ENCODE measurements at regions not wholly inside any gene's neighbourhood (a gene's known extent, or its start where the extent isn't known, plus 50 kb on each side); places are given as distances from the start of the nearest gene placed in this dataset.
"Not testable (repeated sequence)": the region's sequence is repeated elsewhere in the genome, so short reads cannot be mapped to it uniquely, and the experiment has no call there.

DNA sequence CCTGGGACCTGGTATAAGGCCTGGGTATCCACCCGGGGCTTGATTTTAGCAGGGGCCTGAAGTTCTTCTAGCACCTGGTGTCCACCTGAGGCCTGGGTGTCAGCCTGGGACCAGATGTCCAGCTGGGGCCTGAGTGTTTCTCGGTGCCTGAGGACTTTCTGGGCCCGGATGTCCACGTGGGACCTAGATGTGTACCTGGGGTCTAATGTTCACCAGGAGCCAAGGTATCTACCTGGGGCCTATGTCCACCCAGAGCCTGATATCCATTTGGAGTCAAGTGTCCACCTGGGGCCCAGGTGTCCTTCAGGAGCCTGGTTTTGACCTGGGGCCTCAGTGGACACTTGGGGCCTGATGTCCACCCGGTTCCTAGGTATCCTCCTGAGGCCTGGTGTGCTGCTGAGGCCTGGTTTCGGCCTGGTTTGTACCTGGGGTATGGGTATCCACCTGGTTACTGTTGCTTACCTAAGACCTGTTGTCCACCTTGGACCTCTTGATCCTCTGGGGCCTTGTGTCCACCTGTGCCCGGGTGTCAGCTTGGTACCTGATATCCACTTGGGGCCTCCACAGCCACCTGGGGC, 75.2 kb upstream of the THOC3 start:
- not testable (repeated sequence) for TF ChIP-seq ISL1 (CRISPR knock-in tag; IDR thresholded peaks at IDR 0.05); ARNTL (CRISPR knock-in tag; IDR thresholded peaks at IDR 0.05; ENCODE audit: borderline replicate concordance, low read depth); SNAI2 (CRISPR knock-in tag; IDR thresholded peaks at IDR 0.05); RARB (CRISPR knock-in tag; IDR thresholded peaks at IDR 0.05); ZC3H10 (CRISPR knock-in tag; IDR thresholded peaks at IDR 0.05); OSR1 (CRISPR knock-in tag; IDR thresholded peaks at IDR 0.05); ESRRG (CRISPR knock-in tag; IDR thresholded peaks at IDR 0.05); ZFP30 (CRISPR knock-in tag; IDR thresholded peaks at IDR 0.05)
- TF ChIP-seq, protein P1, sequence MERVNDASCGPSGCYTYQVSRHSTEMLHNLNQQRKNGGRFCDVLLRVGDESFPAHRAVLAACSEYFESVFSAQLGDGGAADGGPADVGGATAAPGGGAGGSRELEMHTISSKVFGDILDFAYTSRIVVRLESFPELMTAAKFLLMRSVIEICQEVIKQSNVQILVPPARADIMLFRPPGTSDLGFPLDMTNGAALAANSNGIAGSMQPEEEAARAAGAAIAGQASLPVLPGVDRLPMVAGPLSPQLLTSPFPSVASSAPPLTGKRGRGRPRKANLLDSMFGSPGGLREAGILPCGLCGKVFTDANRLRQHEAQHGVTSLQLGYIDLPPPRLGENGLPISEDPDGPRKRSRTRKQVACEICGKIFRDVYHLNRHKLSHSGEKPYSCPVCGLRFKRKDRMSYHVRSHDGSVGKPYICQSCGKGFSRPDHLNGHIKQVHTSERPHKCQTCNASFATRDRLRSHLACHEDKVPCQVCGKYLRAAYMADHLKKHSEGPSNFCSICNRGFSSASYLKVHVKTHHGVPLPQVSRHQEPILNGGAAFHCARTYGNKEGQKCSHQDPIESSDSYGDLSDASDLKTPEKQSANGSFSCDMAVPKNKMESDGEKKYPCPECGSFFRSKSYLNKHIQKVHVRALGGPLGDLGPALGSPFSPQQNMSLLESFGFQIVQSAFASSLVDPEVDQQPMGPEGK (CRISPR knock-in tag; IDR thresholded peaks at IDR 0.05; ENCODE audit: borderline replicate concordance) = not testable (repeated sequence)
- TF ChIP-seq, protein P2, sequence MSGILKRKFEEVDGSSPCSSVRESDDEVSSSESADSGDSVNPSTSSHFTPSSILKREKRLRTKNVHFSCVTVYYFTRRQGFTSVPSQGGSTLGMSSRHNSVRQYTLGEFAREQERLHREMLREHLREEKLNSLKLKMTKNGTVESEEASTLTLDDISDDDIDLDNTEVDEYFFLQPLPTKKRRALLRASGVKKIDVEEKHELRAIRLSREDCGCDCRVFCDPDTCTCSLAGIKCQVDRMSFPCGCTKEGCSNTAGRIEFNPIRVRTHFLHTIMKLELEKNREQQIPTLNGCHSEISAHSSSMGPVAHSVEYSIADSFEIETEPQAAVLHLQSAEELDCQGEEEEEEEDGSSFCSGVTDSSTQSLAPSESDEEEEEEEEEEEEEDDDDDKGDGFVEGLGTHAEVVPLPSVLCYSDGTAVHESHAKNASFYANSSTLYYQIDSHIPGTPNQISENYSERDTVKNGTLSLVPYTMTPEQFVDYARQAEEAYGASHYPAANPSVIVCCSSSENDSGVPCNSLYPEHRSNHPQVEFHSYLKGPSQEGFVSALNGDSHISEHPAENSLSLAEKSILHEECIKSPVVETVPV (CRISPR knock-in tag; IDR thresholded peaks at IDR 0.05) = not testable (repeated sequence)
- TF ChIP-seq, protein P3, sequence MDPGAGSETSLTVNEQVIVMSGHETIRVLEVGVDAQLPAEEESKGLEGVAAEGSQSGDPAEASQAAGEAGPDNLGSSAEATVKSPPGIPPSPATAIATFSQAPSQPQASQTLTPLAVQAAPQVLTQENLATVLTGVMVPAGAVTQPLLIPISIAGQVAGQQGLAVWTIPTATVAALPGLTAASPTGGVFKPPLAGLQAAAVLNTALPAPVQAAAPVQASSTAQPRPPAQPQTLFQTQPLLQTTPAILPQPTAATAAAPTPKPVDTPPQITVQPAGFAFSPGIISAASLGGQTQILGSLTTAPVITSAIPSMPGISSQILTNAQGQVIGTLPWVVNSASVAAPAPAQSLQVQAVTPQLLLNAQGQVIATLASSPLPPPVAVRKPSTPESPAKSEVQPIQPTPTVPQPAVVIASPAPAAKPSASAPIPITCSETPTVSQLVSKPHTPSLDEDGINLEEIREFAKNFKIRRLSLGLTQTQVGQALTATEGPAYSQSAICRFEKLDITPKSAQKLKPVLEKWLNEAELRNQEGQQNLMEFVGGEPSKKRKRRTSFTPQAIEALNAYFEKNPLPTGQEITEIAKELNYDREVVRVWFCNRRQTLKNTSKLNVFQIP (CRISPR knock-in tag; IDR thresholded peaks at IDR 0.05; ENCODE audit: borderline replicate concordance, low read depth) = not testable (repeated sequence)

All from SK-N-SH treated with all-trans-retinoic acid at 6 μM for 48 hours (cell line).